GM19239 (cell line): ENCODE measurements at regions not wholly inside any gene's neighbourhood (a gene's known extent, or its start where the extent isn't known, plus 50 kb on each side); places are given as distances from the start of the nearest gene placed in this dataset.

ENCODE experiments used
- DNase-seq: peaks from one replicate; pipeline ENCODE4 v3.0.0; 2011; ENCODE audit warnings: low spot score; ENCODE audit not compliant: insufficient read length
- FAIRE-seq: peaks from 2 replicates; lab custom pipeline; 2011; peaks lifted over from hg19 to GRCh38; lab: Jason Lieb, UNC

DNA sequence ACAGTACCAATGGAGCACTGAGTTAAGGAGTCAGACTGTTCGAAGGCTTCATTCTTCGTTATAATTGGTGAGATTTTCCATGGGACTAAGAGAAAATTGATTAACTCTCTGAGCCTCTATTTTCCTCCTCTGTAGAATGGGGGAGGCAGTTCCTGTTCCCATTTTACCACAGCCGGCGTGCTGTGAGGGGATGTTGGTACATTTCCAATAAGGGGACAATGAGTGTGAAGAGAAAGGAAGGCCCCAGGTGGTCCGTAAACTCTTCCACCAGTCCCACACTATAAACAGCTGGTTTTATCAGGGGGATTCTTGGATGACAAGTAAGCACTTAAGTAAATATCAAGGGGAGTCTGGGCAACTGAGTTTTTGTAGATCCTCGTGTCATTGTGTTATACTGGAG, 109.9 kb downstream of the DAD1 start:
- DNase-seq (no peak), FAIRE-seq (no peak)

DNA sequence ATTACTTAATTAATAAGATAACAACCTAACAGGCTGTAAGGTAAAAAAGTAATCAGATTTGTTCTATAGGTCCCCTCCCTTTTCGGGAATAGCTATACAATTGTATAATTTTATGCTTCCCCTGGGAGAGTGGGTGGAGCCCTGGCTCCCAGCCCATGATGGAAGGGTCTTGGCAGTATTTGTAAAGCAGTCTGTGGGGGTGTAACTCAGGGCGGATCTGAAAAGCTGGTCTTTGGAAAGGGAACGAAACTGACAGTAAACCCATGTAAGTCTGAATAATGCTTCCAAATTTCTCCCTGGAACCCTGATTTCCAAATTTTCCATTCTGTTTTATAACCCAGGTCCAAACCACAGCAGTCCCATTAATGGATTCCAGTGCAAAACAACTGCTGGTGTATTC, 110.4 kb downstream of the DAD1 start:
- FAIRE-seq (no peak), DNase-seq (no peak)

DNA sequence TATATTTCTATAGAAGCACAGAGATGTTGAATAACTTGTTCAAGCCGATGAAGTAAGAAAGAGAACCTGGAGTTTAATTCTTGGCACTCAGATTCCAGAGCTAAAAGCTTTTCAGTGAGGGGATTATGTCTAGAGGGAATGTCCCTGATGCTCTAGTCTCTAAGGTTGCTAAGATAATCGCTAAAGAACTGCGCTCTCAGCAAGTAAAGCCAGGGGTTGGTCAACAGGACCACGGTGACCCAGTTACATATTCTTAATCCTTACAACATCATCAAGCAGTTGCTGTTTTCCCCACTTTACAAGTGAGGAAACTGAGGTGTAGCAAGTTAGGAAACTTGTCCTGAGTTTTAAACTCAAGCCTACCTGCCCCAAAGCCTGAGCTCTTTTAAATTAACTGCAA, 110.8 kb downstream of the DAD1 start:
- FAIRE-seq = no peak
- DNase-seq = no peak

DNA sequence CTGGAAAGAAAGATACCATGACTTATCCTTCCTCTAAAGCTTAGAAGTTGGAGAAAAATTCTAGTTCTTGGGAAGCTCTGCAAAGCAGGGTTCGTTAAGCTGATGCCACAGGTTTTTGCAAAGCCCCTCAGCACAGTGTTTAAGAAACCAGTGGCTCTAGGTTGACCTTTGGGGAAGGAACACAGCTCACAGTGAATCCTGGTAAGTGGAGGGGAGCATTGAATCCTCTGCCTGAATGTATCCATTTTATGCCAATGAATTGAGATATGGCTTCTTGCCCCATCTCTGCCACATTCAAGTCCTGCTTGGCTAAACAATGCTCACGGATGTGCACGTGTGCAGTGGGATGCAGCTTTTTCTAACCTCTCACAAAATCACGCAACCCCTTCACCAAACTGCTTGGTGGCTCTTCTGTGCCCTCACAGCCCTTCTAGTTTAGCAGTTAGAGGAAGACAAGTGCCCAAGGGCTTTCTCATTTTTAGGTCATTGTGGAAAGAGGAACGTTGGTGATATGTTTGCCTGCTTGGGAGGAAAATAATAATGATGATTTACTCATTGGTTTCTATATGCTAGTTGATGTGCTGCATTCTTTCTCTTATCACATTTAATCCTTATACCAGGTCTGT, 111.3 kb downstream of the DAD1 start:
- DNase-seq = no peak
- FAIRE-seq = peak; percentile 88

DNA sequence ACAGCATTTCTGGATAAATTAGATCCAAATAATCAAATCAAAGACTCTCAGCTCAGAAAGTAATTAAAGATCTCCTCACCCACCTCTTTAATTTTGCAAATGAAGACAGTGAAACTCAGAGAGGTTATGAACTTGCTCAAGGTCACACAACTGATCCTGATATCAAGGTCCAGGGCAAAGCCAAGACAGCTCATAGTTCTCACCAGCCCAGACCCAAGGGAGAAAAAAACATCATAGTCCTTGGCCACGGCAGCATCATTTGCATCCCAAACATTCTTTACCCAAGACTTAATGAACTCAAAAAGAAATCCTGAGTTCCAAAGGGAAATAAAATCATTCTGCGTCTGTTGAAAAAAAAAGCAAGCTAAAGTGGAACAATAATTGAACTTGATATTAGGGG, 112.1 kb downstream of the DAD1 start:
- DNase-seq (no peak), FAIRE-seq (peak; percentile 45)

DNA sequence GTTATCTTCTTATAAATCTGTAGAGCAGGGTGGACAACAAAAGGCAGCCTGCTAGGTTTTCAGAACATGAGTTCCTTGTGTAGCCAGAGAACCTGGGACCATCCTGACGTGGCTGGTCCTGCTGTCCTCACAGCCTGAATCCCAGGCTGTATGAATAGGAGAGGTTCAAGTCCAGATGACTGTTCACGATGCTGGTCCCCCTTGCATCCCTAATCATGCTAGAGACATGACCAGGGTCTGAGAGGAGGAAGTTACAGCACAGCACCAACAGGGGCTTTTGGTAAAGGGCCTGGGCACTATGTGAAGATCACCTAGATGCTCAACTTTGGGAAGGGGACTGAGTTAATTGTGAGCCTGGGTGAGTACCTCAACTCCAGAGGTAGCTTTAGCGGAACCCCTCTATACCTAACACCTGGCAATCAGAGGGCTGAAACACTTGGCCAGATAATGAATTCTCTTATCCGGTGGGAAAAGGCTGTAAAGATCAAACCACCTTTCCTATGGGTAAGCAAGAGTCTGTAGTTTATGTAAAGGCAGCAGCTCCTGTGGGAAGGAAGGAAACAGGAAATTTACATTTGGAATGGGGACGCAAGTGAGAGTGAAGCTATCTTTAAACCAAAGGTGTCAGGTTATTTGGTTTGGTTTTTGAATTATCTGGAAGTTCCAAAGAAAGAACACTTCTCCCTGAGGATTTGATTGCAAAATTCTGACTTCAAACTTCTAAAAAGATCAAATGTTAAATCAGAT, 112.8 kb downstream of the DAD1 start:
- FAIRE-seq (peak; percentile 91), DNase-seq (no peak)

DNA sequence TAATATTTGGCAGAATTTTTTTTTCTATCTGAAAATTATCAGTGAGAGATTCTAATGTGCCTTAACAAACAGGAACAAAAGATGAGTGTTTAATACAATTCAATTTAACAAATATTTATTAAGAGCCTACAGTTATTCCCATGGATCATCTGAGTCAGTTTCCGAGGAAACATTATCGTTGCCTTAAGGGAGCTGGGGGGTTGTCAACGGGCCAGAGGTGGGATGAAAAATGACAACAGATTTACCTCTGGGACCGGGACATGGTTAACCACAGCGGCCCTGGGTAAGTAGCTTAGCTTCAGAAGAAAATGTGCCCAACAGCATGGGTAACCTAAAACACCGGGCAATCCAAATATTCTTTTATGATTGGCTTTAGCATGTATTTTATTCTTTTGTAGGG, 113.6 kb downstream of the DAD1 start:
- FAIRE-seq (no peak), DNase-seq (no peak)

DNA sequence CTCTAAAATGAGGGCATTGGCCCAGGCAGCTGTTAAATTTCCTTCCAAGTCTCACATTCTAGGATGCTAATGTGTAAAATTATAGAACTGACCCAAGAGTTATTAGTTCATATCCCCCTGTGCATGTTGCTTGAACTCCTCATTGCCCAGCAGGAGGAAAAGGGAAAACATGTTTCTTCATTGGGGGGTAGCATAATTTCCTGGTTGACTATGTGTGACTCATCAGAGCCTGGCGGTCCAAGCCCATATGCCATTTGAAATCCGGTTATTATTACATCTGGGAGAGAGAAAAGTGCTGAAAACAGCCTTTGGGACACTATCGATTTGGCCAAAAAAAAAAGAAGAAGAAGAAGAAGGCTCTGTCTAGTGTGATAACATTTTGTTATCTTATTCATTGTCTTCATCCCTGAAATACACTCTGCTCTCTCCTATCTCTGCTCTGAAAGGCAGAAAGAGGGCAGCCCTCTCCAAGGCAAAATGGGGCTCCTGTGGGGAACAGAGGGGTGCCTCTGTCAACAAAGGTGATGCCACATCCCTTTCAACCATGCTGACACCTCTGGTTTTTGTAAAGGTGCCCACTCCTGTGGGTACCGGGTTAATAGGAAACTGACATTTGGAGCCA, 114.2 kb downstream of the DAD1 start:
- DNase-seq (no peak), FAIRE-seq (peak; percentile 42)

DNA sequence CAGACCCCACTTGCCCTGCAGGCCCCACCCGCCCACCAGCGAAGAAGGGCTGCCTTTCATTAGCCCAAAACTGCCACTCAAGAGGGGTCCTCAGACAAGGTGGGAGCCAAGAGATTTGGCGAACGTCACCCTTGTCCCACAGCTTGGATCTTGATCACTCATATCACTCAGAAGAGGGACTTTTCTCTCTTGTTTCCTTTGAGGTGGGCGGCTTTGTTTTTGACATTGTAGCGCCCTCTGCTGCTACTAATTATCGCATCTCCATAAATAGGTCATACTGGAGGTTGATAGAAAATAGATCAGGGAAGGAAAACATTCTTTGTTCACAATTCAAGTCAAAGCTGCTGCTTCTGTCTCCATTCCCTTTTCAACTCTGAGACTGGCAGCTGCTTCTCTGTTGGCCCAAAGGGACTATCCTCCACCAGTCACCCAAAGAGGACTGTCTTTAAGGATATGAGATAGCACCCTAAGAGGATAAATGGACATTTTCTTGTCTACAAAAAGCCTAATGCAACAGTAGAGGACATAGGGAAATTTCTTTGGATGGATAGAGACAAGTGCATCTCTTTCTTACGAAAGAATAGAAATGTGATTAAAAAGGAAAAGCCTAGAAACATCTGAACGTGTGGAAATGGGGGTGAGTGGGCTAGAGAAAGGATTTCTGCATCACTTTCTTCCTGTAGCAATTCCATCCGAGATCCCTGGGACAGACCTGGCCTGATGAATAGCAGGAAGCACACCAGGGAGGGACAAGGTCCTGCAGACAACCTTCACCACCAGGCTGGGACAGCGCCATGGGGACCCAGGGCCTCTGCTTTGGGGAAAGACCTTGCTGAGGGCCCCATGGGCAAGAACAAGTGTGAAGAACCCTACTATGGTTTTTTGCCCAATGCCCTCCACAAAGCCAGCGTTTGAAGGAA, 115.8 kb downstream of the DAD1 start:
- peak; percentile 82 for FAIRE-seq
- no peak for DNase-seq

DNA sequence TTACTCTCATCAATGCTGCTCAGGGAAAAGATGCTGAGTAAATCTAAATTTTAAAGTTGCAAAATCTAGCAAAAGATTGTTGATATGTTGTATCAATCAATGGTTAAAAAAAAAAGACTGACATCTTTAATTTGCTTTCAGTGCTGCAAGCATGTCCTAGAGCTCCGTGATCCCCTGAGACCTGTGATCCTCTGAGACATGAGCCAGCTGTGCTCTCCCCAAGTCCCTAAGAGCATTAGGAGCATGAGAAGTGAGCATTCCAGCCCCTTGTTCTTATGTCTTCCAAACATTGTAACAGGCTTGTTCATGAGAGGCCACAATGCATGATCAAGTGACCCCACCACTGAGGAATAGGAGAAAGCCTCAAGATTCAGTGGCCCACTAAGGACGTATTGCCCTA, 116.6 kb downstream of the DAD1 start:
- no peak for FAIRE-seq

DNA sequence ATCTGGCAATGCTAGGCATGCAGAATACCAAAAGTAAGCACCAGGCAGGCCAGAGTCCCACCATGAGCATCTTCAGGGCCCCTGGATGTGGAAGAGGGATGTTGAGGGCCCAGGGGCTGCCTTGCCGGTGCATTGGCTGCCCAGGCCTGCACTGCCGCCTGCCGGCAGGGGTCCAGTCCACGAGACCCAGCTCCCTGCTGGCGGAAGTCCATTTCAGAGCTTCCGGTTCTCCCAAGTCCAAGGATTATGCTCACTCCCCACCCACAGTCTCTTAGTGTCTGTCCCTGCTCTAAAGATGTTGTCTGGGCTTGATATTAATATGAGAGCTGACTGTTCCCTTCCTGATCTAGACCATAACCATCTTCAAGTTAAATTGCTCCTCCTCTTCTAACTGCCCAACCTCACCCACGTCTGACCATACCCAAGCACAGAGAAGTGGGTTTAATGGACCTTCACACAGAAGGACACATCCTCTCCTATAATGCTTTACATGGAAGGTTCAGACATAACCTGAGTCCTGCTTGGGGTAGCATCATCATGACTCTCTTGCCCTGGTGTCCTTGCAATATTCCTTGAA, 117.4 kb downstream of the DAD1 start:
- DNase-seq (no peak), FAIRE-seq (no peak)

More for the DNA sequence above, 116.6 kb downstream of the DAD1 start:
- DNase-seq = no peak

DNA sequence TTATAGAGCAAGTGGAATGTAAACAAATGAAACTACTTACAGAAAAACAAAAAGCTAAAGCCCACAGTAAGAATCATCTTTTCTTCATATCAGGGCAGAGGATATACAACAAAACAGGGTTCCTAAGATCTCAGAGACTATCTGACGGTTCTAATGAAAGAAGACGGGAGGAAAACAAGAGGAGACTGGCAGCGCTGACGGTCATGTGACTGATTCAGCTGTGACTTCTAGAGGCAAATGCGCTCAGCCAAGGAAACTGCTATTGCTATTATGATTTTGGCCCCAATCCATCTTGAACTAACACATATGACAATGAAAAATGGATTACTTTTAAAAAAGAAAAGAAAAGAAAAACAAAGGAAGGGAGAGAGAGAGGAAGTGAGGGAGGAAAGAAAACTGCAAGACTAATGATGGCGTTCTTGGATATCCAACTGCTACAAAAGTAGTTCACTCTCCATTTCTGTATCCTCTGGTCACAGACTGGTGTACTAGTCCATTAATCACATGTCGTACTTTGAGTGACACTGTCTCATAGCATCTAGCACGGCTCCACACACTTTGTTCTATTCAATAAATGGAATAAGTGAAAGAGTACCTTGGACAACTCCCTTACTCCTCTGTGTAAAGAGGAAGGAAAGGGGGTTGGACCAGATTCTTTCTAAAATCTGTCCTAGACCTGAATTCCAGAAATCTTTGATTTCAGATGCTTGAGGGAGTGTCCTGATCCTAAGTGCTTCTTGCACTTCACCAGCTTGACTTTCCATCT, 119.3 kb downstream of the DAD1 start:
- FAIRE-seq = no peak
- DNase-seq = no peak

DNA sequence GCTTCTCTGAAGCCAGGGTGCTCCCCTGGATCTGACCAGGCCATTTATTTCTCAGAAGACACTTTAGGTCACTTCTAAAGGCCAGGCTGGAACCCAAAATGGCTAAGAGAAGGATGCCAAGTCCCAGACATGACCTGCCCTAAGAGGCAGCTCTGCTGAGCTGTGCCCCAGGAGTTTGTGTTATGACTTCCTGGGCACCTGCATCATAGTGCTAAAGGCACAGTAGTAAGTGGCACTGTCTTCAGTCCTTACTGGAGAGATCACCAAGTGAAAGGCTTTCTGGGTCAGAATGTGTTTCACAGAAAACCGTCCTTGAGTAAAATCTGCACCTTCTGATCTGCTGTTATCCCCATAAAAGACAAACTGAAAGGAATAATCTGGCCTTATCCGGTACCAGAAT, 120.2 kb downstream of the DAD1 start:
- FAIRE-seq (no peak), DNase-seq (no peak)

DNA sequence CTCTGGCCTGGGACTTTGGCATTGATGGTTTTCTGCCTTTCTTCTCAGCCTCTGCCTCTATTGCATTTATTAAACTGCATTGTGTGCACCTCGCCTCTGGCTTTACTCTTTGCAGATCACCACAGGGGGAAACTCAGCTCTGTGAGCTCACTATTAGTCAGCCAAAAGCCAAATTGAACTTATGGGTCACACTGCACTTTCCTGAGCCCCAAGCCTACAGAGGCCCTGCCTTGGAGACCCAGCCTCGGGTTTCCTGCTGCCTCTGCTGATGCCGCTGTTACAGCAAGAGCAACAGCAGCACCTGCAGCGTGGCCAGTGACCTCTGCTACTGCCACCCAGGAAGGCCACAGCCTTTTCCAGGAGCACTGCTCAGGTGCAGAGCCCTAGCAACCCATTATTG, 122.5 kb downstream of the DAD1 start:
- FAIRE-seq = peak; percentile 86

DNA sequence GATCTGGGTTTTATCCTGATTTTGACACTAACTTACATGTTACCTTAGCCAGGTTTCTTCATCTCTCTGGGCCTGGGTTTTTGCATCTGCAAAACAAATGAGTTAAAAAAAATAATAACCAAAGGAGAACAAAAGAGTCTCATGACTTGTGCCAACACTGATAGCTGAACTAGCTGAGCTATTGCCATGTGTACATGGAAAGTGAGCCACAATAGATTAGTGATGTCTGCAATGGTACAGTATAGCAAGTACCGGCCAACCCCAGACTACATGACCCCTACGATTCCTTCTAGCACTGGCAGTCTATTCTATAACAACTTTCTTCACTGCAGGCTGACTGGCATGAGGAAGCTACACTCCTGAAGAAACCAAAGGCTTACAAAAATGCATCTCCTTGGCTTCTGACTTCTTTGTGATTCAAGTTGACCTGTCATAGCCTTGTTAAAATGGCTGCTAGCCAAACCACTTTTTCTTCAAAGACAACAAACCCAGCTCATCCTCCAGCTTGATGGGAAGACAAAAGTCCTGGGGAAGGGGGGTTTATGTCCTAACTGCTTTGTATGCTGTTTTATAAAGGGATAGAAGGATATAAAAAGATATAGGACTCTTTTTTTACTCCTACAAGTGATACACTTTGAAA, 123.7 kb downstream of the DAD1 start:
- no peak for DNase-seq
- no peak for FAIRE-seq

More for the DNA sequence above, 122.5 kb downstream of the DAD1 start:
- DNase-seq = no peak

DNA sequence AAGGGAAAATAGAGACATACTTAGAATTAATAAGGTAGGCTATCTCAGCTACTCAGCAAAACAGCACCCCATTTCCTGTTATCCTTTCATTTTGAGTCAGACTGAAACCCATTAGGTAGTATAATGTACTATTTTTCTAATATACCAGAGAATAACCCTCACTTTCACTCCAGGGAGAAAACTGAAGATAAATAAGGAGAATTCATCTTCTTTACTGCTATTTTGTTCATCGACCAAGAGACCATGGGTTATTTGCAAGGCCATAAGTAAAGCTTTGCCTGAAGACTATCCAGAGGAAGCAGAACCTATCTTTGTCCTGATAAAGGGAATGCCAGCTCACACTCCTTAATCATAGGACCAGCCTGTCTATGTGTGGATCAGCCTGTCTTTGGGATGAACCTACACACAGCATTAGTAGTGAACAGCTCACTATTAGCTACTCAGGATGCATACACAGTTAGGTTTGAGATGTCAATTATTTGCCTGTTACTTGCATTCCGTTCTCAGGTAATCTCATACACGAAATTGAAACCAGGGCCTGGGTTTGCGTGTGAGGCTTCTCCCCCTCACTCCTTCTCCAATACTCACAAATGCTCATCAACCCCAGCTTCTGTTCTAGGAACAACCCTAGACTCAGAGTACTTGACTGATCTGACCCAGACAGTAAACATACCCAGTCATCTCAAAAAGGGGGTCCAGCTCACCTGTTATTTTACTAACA, 124.4 kb downstream of the DAD1 start:
- DNase-seq (no peak), FAIRE-seq (peak; percentile 97)

DNA sequence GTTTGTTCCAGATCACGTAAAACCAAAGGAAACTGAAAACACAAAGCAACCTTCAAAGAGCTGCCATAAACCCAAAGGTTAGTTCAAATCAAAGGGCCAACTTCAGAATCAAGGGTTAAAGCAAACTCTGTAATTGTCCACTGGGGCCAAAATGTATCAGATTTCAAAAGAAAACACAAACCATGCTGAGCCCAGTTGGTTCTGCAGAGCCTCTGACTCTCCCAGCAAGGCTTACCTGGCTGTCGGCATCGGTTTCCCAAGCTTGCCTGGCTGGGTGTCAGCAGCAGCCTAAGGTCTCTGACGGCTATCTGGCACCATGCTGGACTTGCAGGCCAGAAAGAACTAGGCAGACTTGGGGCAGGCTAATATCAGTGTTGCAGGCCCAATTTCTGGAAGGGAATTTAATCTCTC, 125.3 kb downstream of the DAD1 start:
- FAIRE-seq (peak; percentile 62), DNase-seq (no peak)

DNA sequence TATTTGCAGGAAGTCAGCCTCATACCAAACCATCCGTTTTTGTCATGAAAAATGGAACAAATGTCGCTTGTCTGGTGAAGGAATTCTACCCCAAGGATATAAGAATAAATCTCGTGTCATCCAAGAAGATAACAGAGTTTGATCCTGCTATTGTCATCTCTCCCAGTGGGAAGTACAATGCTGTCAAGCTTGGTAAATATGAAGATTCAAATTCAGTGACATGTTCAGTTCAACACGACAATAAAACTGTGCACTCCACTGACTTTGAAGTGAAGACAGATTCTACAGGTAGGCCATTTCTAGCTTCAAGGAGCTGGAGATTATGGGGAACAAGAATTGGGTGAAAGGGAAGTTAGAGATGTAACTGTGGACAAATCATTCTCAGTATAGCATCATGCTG, 126.1 kb downstream of the DAD1 start:
- no peak for DNase-seq
- peak; percentile 26 for FAIRE-seq
